GM18517 (cell line): ENCODE measurements at regions not wholly inside any gene's neighbourhood (a gene's known extent, or its start where the extent isn't known, plus 50 kb on each side); places are given as distances from the start of the nearest gene placed in this dataset.

ENCODE experiments used
- ATAC-seq: cut with Tn5 transposase; IDR thresholded peaks from one replicate; pipeline ENCODE4 v1.9.1; 2021; ENCODE audit warnings: mild to moderate bottlenecking, moderate library complexity; ENCODE audit not compliant: unreplicated experiment

DNA sequence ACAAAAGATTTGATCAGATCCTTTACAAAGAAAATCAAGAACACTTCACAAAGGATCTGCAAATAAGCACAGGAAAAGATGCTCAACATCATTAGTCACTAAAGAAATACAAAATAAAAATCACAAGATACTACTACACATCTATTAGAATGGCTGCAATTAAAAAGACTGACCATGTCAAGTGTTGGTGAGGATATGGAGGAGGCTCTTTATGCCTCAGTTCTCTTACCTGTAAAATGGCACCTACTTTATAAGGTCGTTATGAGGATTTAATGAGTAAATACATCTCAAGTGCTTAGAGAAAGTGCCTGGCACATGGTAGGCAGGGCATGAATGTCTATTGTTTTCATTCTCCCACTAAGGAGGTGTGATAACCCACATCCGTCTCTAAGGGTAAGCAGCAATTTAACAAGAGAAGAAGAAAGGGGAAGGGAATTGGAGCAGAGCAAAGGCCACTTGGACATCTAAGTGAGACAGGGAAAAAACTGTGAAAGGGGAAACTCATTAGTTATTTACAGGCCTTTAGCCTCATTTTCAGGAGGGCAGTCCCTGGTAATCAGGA is 157.5 kb upstream of the NFE2L3 start:
- ATAC-seq: no peak

DNA sequence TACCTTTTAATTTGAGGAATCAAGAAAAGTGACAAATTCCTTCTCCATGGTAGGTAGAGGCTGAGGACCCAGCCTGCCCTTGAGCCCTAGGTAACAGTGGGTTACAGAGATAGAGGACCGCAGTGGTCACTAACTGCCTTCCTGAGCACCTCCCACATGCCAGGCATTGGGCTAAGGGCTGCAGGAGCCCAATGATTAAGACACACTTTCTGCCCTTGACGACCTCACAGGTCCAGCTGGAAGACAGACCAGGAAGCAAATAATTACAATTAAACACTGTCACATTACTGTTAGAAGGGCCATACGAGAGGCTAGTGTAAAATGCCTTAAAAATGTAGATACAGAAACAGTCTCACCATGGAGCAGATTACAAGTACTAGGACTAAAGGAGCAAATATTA is 156.8 kb upstream of the NFE2L3 start:
- ATAC-seq: no peak

DNA sequence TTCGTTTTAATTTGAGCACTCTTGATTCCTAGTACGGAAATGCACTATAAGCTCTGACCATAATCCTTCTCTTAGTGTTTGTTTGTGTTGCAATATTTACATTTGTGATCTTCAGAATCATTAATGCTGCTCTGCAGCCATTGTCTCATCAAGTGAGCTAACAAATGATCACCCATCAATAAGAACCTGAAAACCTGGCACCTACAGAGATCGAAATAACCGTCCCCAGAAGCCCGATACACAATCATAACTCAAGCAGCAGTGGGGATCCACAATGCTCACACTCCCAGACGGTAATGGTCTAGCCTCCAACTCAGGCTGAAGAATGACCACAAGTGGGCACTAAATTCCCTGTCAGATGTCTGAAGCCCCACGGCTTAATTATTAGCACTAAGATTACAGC is 156.0 kb upstream of the NFE2L3 start:
- no peak for ATAC-seq

DNA sequence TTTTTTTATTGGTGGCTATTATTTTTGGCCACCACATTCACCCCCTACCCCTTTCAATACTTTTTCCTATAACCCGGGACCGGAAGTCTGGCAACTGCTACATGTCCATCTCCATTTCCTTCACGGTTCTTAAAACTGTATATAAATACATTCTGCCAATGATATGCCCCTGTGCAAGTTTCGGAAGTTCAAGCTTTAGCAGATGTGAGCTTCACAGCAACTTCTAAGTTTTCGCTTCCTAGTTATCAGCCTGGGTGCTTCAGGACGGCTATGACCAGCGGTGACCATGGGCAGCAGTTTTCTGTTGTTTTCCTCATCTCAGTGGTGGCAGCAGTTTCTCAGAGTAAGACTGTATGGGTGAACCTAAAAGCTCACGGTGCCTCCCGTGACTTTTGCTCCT is 153.5 kb upstream of the NFE2L3 start:
- ATAC-seq: no peak

DNA sequence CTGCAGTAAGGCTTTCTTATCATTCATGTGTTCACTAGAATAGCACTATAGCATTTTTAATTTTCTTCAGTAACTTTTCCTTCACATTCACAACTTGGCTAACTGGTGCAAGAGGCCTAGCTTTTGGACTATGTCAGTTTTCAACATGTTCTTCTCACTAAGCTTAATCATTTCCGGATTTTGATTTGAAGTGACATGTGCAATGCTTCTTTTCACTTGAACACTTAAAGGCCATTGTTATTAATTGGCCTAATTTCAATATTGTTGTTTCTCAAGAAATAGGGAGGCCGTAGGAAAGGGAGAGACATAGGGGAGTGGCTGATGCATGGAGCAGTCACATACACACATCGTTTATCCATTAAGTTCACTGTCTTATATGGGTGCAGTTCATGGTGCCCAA is 151.2 kb upstream of the NFE2L3 start:
- ATAC-seq: no peak

DNA sequence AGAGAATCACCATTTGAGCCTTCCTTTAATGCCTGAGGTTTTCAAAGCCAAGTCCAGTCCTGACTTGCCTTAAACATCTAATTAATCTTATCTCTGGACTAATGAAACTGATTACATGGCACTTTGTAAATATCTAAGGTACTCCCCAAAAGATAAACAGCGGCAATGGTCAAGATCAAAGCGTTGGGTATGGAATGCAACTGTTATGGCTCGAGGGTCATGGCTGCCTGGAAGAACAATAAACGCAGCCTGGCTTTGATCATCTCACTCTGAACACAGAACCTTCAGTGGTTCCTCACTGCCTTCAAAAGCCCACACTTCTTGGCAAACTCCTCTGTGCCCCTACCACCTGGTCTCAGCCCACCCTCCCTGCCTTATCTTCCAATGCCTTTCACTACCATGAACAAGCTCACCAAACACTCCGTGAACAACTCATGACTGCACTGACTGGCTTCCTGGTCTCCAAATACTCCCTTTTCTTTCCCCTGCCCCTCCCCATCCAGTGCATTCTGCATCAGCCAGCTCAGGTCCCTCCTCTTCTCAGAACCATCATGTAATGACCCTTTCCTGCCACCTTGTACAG is 150.2 kb upstream of the NFE2L3 start:
- ATAC-seq: no peak

DNA sequence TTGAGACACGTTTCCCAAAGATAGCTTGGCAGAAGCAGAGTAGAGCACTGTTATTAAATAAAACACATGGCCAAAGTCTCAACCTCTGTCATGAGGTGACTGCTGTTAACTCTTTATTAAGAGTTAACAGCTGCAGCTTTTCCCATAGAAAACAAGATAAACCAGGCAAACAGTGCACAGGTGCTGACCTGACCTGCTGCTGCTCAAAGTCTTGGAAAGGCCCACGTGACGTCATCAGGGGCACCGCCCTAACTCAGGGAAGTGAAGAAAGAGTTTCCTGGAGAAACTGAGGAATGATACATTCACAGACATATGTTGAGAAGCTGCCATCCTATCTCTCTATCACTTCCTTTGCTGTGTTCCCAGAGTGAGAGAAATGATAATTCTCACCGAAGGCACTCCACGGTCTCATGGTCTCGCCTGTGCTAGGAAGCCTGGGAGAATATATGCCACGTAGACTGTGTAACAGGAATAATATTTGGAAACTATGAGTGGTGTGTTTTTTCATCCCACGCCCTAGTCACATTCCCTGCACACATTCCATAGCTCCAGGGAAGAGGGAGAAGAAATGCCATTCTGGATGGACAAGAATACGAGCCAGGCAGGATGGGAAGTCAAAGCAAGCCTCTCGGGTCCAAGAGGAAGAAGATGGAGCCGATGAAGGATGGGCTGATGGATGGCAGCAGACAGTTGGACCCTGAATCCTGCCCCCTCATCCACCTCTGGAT is 146.2 kb upstream of the NFE2L3 start:
- no peak for ATAC-seq

DNA sequence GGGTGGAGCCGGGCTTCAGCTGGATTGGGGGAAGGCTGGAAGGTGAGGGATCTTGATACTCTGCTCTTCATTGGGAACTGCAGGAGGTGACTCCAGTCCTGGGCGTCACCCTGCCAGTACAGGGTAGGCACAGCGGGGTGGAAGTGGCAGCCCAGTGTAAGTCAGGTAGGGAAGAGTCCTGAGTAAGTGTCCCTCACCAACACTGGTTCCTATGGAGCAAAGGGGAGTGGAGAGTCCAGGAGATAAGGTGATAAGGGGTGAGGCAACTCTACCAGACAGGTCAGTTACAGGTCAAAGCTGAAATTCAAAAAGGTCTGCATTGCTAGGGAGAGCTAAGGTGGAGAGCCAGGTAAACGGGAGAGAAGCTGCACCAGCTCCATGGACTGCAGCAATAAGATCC is 145.6 kb upstream of the NFE2L3 start:
- no peak for ATAC-seq

DNA sequence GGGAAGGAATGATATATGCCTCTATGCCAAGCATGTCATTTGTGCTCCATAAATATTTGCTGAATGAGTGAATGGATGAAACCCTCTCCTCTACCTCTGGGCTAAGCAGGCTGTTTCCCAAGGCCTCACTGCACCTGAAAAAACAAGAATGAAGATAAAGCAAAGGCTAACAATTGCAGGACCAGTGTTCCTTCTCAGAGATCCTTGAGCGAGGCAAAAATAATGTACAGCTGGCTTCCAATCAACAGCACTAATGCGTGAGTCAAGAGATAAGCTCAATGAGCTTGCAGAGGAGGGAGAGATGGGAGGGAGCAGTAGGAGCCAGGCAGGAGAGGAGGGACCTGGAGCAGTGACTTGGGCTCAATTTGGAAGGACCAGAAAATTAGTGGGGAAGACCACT is 144.5 kb upstream of the NFE2L3 start:
- ATAC-seq: no peak

DNA sequence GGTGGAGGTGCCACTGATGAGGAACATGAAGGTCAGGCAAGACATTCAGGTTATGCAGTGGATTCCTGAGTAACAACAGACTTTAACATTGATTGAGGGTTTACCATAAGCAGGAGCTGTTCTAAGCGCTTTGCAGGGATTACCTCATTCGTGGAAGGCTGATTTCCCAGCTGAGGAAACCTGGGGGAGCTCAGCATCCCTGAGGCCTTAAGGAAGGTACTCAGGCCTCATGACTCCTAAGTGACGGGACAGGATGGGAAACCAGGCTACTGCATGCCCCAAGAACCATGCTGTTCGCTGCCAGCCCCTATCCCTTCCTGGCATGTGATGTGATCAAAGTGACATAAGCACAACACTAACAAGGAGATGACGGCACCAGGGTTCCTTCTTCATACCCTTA is 143.6 kb upstream of the NFE2L3 start:
- no peak for ATAC-seq

DNA sequence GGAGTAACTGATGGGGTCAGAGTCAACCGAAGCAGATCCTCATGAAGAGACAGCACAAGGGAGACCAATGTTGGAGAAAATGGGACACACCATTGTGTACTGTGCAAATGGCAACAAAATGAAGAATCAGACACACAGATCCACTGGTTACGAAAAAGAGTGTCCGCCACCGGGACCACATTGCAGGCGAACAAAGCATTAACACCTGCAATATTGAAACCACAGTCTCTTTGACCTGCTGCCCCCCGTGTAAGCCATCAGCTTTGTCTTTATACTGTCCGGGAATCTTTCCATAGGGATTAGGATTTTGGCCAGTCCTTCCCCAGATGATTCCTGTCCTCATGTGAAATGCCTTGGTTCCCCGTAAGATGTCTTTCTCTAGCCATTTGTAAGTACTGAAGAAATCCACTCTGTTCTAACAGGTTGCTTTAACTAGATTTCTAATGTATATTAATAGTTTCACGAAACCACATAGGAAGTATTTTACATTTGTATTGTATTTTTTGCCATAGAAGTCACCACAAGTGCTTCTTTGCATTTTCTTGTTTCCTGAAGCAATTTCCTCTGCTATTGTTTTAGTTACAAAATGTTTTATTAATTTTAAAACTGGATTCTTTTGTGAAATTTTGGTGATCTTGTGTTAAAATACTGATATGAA is 140.8 kb upstream of the NFE2L3 start:
- ATAC-seq: peak; percentile 78

DNA sequence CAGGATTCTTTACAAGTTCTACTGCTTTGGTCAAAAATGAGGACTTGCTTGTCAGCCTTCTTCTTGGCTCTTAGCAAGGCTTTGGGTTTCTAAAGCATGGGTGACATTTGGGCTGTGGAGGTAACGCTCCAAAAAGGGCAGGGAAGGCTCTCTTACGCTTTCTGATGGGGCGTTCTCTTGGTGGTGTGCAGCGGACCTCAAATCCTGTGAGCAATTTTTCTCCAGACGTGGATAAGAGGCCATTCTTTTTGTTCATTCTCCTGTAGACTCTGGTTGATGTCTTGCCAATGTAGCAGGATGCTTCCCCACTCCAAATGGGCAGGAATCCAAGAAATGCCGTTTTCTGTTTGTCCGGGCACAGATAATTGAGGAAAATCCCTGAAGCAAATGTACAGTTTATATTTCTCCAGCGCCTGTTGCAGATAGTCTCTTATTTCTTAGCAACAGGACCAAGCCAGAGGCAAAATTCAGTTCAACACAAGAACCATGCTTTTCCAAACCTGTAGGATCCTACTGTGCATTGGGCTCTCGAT is 138.4 kb upstream of the NFE2L3 start:
- ATAC-seq: no peak

DNA sequence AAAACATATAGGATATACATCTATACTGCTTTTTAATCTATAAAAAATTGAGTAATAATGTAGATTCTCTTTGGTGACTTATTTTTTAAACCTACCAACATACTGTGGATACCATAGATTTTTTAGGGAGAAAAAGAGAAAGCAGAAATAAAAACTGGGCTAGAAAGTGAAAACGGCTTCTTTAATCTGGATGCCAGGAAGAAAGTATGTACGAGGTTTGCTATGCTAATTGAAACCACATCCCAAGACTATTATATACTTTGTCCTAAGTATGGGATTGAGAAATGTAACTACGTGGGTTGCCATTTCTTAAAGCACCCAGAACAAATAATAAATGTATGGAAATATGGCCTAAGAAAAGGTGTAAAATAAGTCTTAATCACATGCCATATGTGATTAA is 129.0 kb upstream of the NFE2L3 start:
- ATAC-seq: no peak

DNA sequence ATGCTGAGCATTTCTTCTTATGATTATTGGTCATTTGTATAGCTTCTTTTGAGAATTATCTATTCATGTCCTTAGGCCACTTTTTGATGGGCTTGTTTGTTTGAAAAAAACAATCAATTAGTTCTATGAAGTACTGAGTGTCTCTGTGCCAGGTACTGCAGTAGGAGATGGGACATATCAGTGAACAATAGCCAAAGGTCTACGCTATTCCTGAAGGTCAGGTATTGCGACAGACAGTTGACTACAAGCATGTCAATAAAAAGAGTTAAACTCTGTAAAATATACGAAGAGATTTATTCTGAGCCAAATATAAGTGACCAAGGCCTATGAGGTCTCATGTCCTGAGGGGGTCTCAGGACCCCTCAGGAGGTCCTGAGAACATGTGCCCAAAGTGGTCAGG is 122.1 kb upstream of the NFE2L3 start:
- ATAC-seq: no peak

DNA sequence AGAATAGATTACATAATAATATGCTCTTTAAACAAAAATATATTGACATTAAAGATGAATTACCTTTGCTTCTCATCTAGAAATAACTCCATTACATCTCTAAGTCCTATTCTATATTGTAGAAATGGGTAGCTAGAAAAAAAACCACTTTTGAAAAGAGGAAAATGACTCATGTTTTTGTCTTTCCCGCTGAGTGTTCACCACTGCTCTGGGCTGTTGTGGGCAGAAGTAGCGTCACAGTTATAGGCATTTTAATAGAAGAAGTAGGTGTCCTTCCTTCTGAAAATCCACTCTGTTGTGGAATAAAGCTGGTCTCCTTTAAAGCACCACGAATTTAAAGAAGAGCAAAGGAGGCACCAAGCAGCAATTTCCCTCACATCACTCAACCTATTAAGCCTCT is 117.6 kb upstream of the NFE2L3 start:
- ATAC-seq: no peak

DNA sequence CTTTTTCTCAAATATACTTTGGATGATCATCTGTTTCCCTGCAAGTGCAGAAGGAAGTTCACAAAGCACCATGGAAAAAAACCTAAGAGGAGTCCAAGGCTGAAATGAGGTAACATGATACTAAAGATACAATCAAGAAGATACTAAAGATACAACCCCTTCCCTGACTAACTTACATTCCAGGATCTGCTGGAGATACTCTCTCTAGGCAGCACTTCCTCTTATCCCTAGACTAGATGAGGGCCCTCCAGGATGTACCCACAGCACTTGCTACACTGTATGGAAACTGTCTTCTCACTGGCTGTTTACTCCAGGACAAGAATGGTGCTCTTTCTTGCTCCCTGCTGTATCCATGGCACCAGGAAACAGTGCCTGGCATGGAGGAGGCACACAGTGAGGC is 116.4 kb upstream of the NFE2L3 start:
- no peak for ATAC-seq

DNA sequence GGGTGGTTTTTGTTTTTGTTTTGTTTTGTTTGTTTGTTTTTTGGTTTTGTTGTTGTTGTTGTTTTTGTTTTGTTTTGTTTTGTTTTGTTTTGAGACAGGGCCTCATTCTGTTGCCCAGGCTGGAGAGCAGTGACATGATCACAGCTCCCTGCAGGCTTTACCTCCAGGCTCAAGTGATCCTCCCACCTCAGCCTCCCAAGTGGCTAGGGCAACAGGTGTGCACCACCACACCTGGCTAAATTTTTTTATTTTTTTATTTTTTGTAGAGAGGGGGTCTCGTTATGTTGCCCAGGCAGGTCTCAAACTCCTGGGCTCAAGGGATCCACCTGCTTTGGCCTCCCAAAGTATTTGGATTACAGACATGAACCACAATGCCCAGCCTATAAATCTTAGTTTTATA is 115.9 kb upstream of the NFE2L3 start:
- ATAC-seq: no peak

DNA sequence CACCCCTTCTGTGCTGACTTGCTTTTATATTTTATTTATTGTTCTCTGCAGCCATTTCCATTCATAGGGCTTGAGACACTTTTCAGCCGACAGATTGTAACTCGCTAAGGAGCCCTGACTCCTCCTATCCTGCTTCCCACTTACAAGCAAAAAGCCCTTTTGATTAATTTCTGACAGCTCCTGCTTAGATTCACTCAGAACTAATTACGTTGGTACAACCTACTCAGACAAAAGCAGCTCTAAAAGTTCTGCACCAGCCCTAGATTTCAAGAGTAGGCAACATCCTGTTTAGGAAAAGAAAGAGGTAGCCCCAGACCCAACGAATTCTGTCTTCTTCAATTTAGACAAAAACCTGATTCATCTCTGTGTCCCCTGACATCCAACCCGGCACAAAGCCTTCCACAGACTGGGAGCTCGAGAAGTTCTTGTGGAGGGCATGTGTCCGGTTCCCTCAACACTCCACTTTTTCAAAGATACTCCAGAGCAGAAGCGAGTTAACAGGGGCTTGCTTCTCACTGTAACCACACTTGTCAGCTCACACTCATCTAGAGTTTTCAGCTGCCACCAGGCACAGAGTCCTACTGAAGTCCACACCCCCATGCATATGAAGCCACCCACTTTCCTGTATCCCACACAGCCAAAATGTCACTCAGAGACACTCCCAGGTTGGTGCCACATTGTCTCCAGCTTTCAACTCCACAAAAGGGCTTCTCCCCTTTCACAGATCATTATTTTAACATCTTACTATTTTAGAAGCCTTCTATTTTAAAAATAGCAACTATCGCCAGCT is 113.6 kb upstream of the NFE2L3 start:
- ATAC-seq: no peak

DNA sequence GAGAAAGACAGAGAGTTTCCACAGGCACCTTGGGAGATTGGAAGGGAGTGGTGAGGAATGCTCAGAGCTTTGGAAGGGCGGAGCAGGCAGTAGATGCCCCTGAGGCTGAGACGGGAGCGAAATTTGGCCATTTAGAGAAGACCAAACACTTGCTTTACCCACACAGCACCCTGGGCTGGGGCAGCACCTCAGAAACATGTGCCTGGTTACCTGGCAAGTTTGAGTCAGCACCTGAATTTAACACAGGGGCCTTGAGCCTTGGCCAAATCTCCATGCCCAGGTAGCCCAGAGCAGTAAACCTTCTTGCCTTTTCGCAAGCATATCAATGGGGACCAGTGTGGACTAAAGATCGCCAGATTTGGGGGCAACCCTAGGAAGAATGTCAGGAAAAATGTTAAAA is 111.9 kb upstream of the NFE2L3 start:
- ATAC-seq: no peak

DNA sequence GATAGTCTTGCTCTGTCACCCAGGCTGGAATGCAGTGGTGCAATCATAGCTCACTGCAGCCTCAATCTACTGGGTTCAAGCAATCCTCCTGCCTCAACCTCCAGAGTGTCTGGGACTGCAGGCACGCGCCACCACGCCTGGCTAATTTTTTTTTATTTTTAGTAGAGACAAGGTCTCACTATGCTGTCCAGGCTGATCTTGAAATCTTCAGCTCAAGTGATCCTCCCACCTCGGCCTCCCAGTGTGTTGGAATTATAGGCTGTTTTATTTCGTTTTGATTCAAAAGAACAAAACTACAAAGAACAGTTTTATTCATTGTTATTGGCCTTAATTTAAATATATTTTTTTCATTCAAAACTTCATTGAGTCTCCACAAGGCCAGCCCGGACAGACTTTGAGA is 109.8 kb upstream of the NFE2L3 start:
- no peak for ATAC-seq

DNA sequence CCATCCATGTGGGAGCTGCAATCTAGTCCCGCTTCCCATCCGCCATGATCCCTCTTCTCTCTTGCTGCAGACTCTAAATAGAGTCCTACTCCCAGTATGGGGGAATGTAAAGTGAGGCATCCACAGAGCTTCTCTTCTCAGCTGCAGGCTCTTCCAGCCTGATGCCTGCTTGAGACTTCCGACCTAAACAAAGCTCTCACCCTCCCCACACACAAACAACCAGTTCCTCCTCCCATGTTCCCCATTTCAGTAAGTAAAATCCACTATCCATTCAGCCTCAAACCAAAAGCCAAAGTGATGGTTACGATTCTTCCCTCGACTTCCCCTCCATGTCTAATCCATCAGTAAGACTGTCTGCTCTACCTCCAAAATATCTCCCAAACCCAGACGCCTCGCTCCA is 108.2 kb upstream of the NFE2L3 start:
- ATAC-seq: no peak
